K562 (cell line): ENCODE measurements at regions not wholly inside any gene's neighbourhood (a gene's known extent, or its start where the extent isn't known, plus 50 kb on each side); places are given as distances from the start of the nearest gene placed in this dataset.

Experiments
- AFF4 ChIP-seq: sonication (generic); formaldehyde crosslinking; IDR thresholded peaks from 2 replicates; pipeline ENCODE4 v1.8.0; 2023; ENCODE audit warnings: mild to moderate bottlenecking, missing genetic modification reagents
- DDX20 ChIP-seq: fragments of 450-650 bp; IDR thresholded peaks from 2 replicates; pipeline ENCODE4 v1.6.1; 2016; ENCODE audit warnings: missing genetic modification characterization, low read depth, mild to moderate bottlenecking, missing compliant biosample characterization, moderate library complexity
- ESRRA ChIP-seq: fragments of 450-650 bp; IDR thresholded peaks from 2 replicates; pipeline ENCODE4 v1.6.1; 2014; ENCODE audit warnings: low read depth, mild to moderate bottlenecking, moderate library complexity, borderline replicate concordance
- ETV1 ChIP-seq: fragments of 450-650 bp; conservative IDR thresholded peaks from 2 replicates; pipeline ENCODE4 v1.6.1; 2016; ENCODE audit warnings: missing genetic modification characterization, control low read depth, low read depth, missing compliant biosample characterization
- ETV5 ChIP-seq: sonication (generic); formaldehyde crosslinking; IDR thresholded peaks from 2 replicates; pipeline ENCODE4 v1.4.0; 2020; ENCODE audit warnings: low read depth, mild to moderate bottlenecking, missing genetic modification reagents
- GTF2A2 ChIP-seq: IDR thresholded peaks from 2 replicates; pipeline ENCODE4 v1.6.1; 2016; ENCODE audit warnings: mild to moderate bottlenecking, missing genetic modification characterization, missing compliant biosample characterization
- HNRNPH1 ChIP-seq: fragments of 200-400 bp; formaldehyde crosslinking; optimal IDR thresholded peaks from 2 replicates; pipeline ENCODE3; 2017; ENCODE audit warnings: low read depth, mild to moderate bottlenecking, low read length, moderate library complexity
- ILF3 ChIP-seq: fragments of 450-650 bp; IDR thresholded peaks from 2 replicates; pipeline ENCODE4 v1.6.1; 2018; ENCODE audit warnings: antibody characterized with exemption, mild to moderate bottlenecking, moderate library complexity, borderline replicate concordance
- MCM2 ChIP-seq: fragments of 450-650 bp; IDR thresholded peaks from 2 replicates; pipeline ENCODE4 v1.6.1; 2017; ENCODE audit warnings: low read depth, mild to moderate bottlenecking
- MTA2 ChIP-seq: fragments of 450-650 bp; IDR thresholded peaks from 2 replicates; pipeline ENCODE4 v1.6.1; 2016; ENCODE audit warnings: low read depth
- NCOA2 ChIP-seq, 2 experiments: fragments of 450-650 bp; IDR thresholded peaks; 2 replicates each; pipeline ENCODE4 v1.6.1; 2018; ENCODE audit warnings: mild to moderate bottlenecking in 2 of 2, moderate library complexity in 1 of 2; ENCODE audit not compliant: partially characterized antibody in 2 of 2
- NFE2 ChIP-seq: IDR thresholded peaks from 2 replicates; pipeline ENCODE4 v1.6.1; 2014; ENCODE audit warnings: antibody characterized with exemption, low read depth
- PCBP1 ChIP-seq: fragments of 200-400 bp; formaldehyde crosslinking; IDR thresholded peaks from 2 replicates; pipeline ENCODE4 v1.6.1; 2018; ENCODE audit warnings: mild to moderate bottlenecking, low read depth, low read length; ENCODE audit not compliant: poor library complexity, severe bottlenecking
- PKNOX1 ChIP-seq: fragments of 450-650 bp; IDR thresholded peaks from 2 replicates; pipeline ENCODE4 v1.6.1; 2016
- SMARCE1 ChIP-seq: fragments of 450-650 bp; IDR thresholded peaks from 2 replicates; pipeline ENCODE4 v1.7.1; 2016; ENCODE audit warnings: mild to moderate bottlenecking
- SOX6 ChIP-seq: fragments of 450-650 bp; IDR thresholded peaks from 2 replicates; pipeline ENCODE4 v1.6.1; 2014; ENCODE audit warnings: mild to moderate bottlenecking
- SPI1 ChIP-seq: IDR thresholded peaks from 2 replicates; pipeline ENCODE4 v1.6.1; 2011; ENCODE audit warnings: low read depth, low read length, control low read depth, borderline replicate concordance
- SREBF1 ChIP-seq: fragments of 150-350 bp; IDR thresholded peaks from 2 replicates; pipeline ENCODE4 v1.6.1; 2014; ENCODE audit warnings: antibody characterized with exemption, low read depth, low read length, borderline replicate concordance
- TSC22D4 ChIP-seq: fragments of 450-650 bp; IDR thresholded peaks from 2 replicates; pipeline ENCODE4 v1.6.1; 2016; ENCODE audit warnings: missing genetic modification characterization, missing biosample characterization, control low read depth
- UBTF ChIP-seq, 2 experiments: IDR thresholded peaks; 2 replicates each; pipeline ENCODE4 v1.6.1; 2012; ENCODE audit warnings: improper control_type of control experiment in 2 of 2, low read depth in 2 of 2, low read length in 2 of 2, borderline replicate concordance in 1 of 2
- ZNF384 ChIP-seq: IDR thresholded peaks from 2 replicates; pipeline ENCODE4 v1.6.1; 2012; ENCODE audit warnings: low read depth, low read length, improper control_type of control experiment
- ZNF780A ChIP-seq: fragments of 250-450 bp; sonication (Bioruptor Pico); IDR thresholded peaks from 2 replicates; pipeline ENCODE4 v1.5.0; 2021; ENCODE audit warnings: mild to moderate bottlenecking
- ZSCAN29 ChIP-seq: fragments of 450-650 bp; IDR thresholded peaks from 2 replicates; pipeline ENCODE4 v1.6.1; 2017

GRCh38 chr14:76929927-76930326 is 98.6 kb downstream of the IRF2BPL start (continued):
- TF ChIP-seq DDX20 (tag), result no peak
- no peak for TF ChIP-seq MTA2
- 0 out of 2 replicates have a peak, but pooled peaks have one; percentile 9 for TF ChIP-seq PKNOX1
- no peak for TF ChIP-seq SREBF1
- no peak for TF ChIP-seq NFE2
- no peak for TF ChIP-seq AFF4 (CRISPR knock-in tag)
- no peak for TF ChIP-seq ZNF780A
- TF ChIP-seq ILF3, result no peak
- peak; percentile 26; the same call in 1 of the 2 replicates for TF ChIP-seq SPI1
- TF ChIP-seq ETV1 (tag), result no peak
- TF ChIP-seq NCOA2 (IDR thresholded peaks at IDR 0.05; ENCODE audit: partially characterized antibody in 2 of 2), result no peak
- no peak for TF ChIP-seq ZSCAN29
- TF ChIP-seq ESRRA, result peak; percentile 45; the same call in 1 of the 2 replicates
- no peak for TF ChIP-seq HNRNPH1
- TF ChIP-seq GTF2A2, result no peak
- no peak for TF ChIP-seq TSC22D4 (tag)
- no peak for TF ChIP-seq PCBP1
- no peak for TF ChIP-seq ETV5 (CRISPR knock-in tag)
- no peak for TF ChIP-seq MCM2
- TF ChIP-seq SMARCE1, result no peak
- TF ChIP-seq ZNF384, result peak; percentile 76
- TF ChIP-seq UBTF (IDR thresholded peaks at IDR 0.05; ENCODE audit: borderline replicate concordance in 1 of 2, low read depth in 2 of 2, low read length in 2 of 2), result no peak
- peak; percentile 23; the same call in 1 of the 2 replicates for TF ChIP-seq SOX6
